SK-N-SH treated with all-trans-retinoic acid at 6 μM for 48 hours (cell line): ENCODE measurements at regions not wholly inside any gene's neighbourhood (a gene's known extent, or its start where the extent isn't known, plus 50 kb on each side); places are given as distances from the start of the nearest gene placed in this dataset.
"Not testable (repeated sequence)": the region's sequence is repeated elsewhere in the genome, so short reads cannot be mapped to it uniquely, and the experiment has no call there.

Experiments used
- ATAC-seq: fragments of 200-7000 bp; cut with Tn5 transposase; 3 replicates; pipeline ENCODE4 v1.9.1; 2020; ENCODE audit warnings: mild to moderate bottlenecking, moderate library complexity
- ARNTL ChIP-seq: fragments of 450-650 bp; formaldehyde crosslinking; IDR thresholded peaks from 2 replicates; pipeline ENCODE4 v1.5.0; 2020; ENCODE audit warnings: low read depth, mild to moderate bottlenecking, moderate library complexity, borderline replicate concordance
- BACH2 ChIP-seq: fragments of 250-450 bp; sonication (Bioruptor Pico); IDR thresholded peaks from 2 replicates; pipeline ENCODE4 v1.9.0; 2021; ENCODE audit warnings: mild to moderate bottlenecking, borderline replicate concordance
- CREB5 ChIP-seq: fragments of 250-450 bp; sonication (Bioruptor Pico); IDR thresholded peaks from 2 replicates; pipeline ENCODE4 v1.5.1; 2020; ENCODE audit warnings: low read depth, mild to moderate bottlenecking, moderate library complexity
- CSDC2 ChIP-seq: fragments of 250-450 bp; sonication (Bioruptor Pico); IDR thresholded peaks from 2 replicates; pipeline ENCODE4 v1.5.0; 2020; ENCODE audit warnings: mild to moderate bottlenecking, moderate library complexity
- ESRRG ChIP-seq: fragments of 250-450 bp; sonication (Bioruptor Pico); IDR thresholded peaks from 2 replicates; pipeline ENCODE4 v1.6.1; 2021; ENCODE audit warnings: mild to moderate bottlenecking
- GLIS3 ChIP-seq: fragments of 250-450 bp; sonication (Bioruptor Pico); IDR thresholded peaks from 2 replicates; pipeline ENCODE4 v1.5.0; 2020; ENCODE audit warnings: mild to moderate bottlenecking, moderate library complexity
- ISL1 ChIP-seq: fragments of 250-450 bp; sonication (Bioruptor Pico); IDR thresholded peaks from 2 replicates; pipeline ENCODE4 v2.1.2; 2022; ENCODE audit warnings: mild to moderate bottlenecking, moderate library complexity
- OSR1 ChIP-seq: fragments of 250-450 bp; sonication (Bioruptor Pico); IDR thresholded peaks from 2 replicates; pipeline ENCODE4 v1.8.0; 2022; ENCODE audit warnings: moderate library complexity, mild to moderate bottlenecking, inconsistent platforms
- POU6F1 ChIP-seq: fragments of 250-450 bp; sonication (Bioruptor Pico); IDR thresholded peaks from 2 replicates; pipeline ENCODE4 v1.8.0; 2021; ENCODE audit warnings: low read depth, mild to moderate bottlenecking, moderate library complexity, borderline replicate concordance
- TCF4 ChIP-seq: fragments of 250-450 bp; sonication (Bioruptor Pico); IDR thresholded peaks from 2 replicates; pipeline ENCODE4 v1.8.0; 2021; ENCODE audit warnings: mild to moderate bottlenecking, moderate library complexity, borderline replicate concordance
- TOX ChIP-seq: fragments of 250-450 bp; sonication (Bioruptor Pico); IDR thresholded peaks from 2 replicates; pipeline ENCODE4 v1.8.0; 2021; ENCODE audit warnings: mild to moderate bottlenecking, moderate library complexity, borderline replicate concordance
- TSHZ2 ChIP-seq: fragments of 250-450 bp; sonication (Bioruptor Pico); IDR thresholded peaks from 2 replicates; pipeline ENCODE4 v1.5.0; 2020; ENCODE audit warnings: mild to moderate bottlenecking, moderate library complexity
- ZC3H10 ChIP-seq: fragments of 250-450 bp; sonication (Bioruptor Pico); IDR thresholded peaks from 2 replicates; pipeline ENCODE4 v1.5.1; 2021; ENCODE audit warnings: mild to moderate bottlenecking, moderate library complexity
- ZFP3 ChIP-seq: fragments of 250-450 bp; sonication (Bioruptor Pico); IDR thresholded peaks from 2 replicates; pipeline ENCODE4 v1.5.0; 2020; ENCODE audit warnings: mild to moderate bottlenecking, moderate library complexity
- ZFP30 ChIP-seq: fragments of 450-650 bp; formaldehyde crosslinking; IDR thresholded peaks from 2 replicates; pipeline ENCODE4 v1.5.0; 2022; ENCODE audit warnings: mild to moderate bottlenecking, moderate library complexity
- ZNF565 ChIP-seq: fragments of 450-650 bp; formaldehyde crosslinking; conservative IDR thresholded peaks from 2 replicates; pipeline ENCODE4 v1.5.0; 2020; ENCODE audit warnings: low read depth, mild to moderate bottlenecking, moderate library complexity
- ZNF8 ChIP-seq: fragments of 450-650 bp; formaldehyde crosslinking; IDR thresholded peaks from 2 replicates; pipeline ENCODE4 v1.5.0; 2020; ENCODE audit warnings: mild to moderate bottlenecking, moderate library complexity
- TF ChIP-seq, protein P1 (sequence below): fragments of 250-450 bp; sonication (Bioruptor Pico); IDR thresholded peaks from 2 replicates; pipeline ENCODE4 v1.5.1; 2021; ENCODE audit warnings: mild to moderate bottlenecking, moderate library complexity

DNA sequence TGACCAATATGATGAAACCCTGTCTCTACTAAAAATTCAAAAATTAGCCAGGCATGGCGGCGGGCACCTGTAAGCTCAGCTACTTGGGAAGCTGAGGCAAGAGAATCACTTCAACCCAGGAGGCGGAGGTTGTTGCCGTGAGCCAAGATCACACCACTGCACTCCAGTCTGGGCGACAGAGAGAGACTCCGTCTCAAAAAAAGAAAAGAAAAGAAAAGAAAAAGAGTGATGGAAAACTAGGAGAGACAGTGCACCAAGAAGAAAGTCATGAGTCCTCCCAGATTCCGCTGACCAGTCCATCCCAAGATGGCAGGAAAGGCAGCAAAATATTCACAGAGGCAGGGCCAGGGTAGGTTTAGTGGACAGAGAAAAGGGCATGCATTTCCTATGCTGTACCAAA, 226.9 kb downstream of the ASMT start (continued):
- TF ChIP-seq POU6F1 (no peak), ZC3H10 (CRISPR knock-in tag) (no peak)

DNA sequence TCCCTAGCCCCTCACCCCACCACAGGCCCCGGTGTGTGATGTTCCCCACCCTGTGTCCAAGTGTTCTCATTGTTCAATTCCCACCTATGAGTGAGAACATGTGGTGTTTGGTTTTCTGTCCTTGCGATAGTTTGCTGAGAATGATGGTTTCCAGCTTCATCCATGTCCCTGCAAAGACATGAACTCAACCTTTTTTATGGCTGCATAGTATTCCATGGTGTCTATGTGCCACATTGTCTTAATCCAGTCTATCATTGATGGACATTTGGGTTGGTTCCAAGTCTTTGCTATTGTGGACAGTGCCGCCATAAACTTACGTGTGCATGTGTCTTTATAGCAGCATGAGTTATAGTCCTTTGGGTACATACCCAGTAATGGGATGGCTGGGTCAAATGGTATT, 232.1 kb downstream of the ASMT start:
- not testable (repeated sequence) for ATAC-seq

GRCh38 chrX:1847790-1848189, 232.9 kb downstream of the ASMT start:
- ATAC-seq, result not testable (repeated sequence)

DNA sequence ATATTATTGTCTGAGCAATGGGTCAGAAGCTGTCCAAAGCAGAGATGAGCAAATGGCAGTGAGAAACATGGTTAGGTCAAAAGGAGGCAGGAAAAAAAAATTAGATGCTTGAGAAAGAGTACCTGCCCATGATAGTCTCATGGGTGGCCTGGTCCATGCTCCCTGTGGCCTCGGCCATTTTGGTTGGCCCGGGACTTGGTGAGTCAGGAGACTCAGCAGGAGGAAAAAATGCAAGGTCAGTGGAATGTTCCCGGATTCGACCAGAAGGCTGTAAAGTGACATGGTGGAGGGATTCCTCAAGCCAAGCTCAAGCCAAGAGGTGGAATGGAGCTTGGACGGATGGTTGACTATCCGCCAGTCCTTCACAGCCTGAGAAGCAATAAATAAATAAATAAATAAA, 236.7 kb downstream of the ASMT start:
- no peak for TF ChIP-seq ZNF8 (CRISPR knock-in tag)
- TF ChIP-seq ESRRG (CRISPR knock-in tag), result no peak
- TF ChIP-seq BACH2, result no peak
- TF ChIP-seq ISL1 (CRISPR knock-in tag), result no peak
- TF ChIP-seq POU6F1, result no peak
- TF ChIP-seq ARNTL, result no peak
- TF ChIP-seq, protein P1, sequence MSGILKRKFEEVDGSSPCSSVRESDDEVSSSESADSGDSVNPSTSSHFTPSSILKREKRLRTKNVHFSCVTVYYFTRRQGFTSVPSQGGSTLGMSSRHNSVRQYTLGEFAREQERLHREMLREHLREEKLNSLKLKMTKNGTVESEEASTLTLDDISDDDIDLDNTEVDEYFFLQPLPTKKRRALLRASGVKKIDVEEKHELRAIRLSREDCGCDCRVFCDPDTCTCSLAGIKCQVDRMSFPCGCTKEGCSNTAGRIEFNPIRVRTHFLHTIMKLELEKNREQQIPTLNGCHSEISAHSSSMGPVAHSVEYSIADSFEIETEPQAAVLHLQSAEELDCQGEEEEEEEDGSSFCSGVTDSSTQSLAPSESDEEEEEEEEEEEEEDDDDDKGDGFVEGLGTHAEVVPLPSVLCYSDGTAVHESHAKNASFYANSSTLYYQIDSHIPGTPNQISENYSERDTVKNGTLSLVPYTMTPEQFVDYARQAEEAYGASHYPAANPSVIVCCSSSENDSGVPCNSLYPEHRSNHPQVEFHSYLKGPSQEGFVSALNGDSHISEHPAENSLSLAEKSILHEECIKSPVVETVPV (CRISPR knock-in tag), result no peak
- no peak for TF ChIP-seq TSHZ2
- no peak for ATAC-seq

GRCh38 chrX:1852082-1852481, 237.2 kb downstream of the ASMT start:
- TF ChIP-seq ISL1 (CRISPR knock-in tag), result no peak
- no peak for TF ChIP-seq TSHZ2
- no peak for TF ChIP-seq OSR1 (CRISPR knock-in tag)
- TF ChIP-seq ZFP3 (CRISPR knock-in tag), result no peak
- TF ChIP-seq TCF4 (CRISPR knock-in tag), result no peak
- TF ChIP-seq ZNF8 (CRISPR knock-in tag), result no peak
- no peak for TF ChIP-seq CSDC2 (CRISPR knock-in tag)
- TF ChIP-seq ZFP30 (CRISPR knock-in tag), result no peak
- TF ChIP-seq GLIS3 (CRISPR knock-in tag), result no peak
- no peak for TF ChIP-seq ESRRG (CRISPR knock-in tag)
- TF ChIP-seq, protein P1 (CRISPR knock-in tag), result no peak
- TF ChIP-seq TOX (CRISPR knock-in tag), result no peak
- TF ChIP-seq CREB5 (CRISPR knock-in tag), result no peak
- no peak for TF ChIP-seq ZC3H10 (CRISPR knock-in tag)
- TF ChIP-seq POU6F1, result no peak
- no peak for TF ChIP-seq ZNF565 (CRISPR knock-in tag)
- TF ChIP-seq ARNTL, result no peak
- no peak for TF ChIP-seq BACH2
- ATAC-seq, result no peak
